Hindlimb muscle (tissue), 1 donor: ENCODE measurements at regions not wholly inside any gene's neighbourhood (a gene's known extent, or its start where the extent isn't known, plus 50 kb on each side); places are given as distances from the start of the nearest gene placed in this dataset.

Experiments used
- DNase-seq: peaks from one replicate; pipeline ENCODE4 v3.0.0-alpha.2; 2013

DNA sequence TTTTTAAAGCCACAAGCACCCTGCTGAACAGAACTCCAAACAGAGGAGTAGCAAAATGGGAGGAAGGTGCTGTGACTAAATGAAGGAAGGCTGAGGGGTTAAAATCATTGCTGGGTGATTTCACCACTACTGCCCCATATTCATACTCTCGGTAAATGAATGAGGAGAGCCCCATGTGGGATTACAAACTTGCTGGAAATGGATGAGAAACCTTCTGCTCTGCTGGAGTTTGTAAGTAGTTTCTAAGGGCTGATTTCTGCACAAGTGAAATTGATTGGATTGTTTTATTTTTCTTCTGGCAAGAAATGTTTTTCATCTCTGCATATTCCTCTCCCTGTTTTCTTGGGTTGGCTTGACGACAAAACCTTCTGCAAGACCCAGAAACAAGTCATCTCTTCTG is 533.5 kb upstream of the MMS22L start:
- no peak for DNase-seq

GRCh38 chr6:97819710-97820109 is 536.7 kb upstream of the MMS22L start:
- no peak for DNase-seq

DNA sequence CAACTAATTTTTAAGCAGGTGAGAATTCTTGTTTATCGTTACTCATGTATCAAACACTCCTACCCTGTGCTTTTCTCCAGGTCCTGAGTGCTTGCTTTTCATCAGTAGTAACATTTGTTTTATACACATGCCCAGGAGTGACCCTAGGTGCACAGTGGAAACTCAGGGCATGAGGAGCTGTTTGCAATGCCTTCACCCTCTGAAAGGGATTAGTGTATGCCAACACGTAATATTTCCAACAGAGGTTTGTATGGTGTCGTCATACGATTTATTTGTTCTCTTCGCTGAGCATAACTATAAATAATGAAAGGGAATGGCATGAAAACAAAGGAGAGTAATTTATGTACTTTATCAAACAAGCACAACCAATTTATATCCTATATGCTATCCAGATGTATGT is 537.4 kb upstream of the MMS22L start:
- no peak for DNase-seq

GRCh38 chr6:97822632-97823031 is 539.6 kb upstream of the MMS22L start:
- no peak for DNase-seq

DNA sequence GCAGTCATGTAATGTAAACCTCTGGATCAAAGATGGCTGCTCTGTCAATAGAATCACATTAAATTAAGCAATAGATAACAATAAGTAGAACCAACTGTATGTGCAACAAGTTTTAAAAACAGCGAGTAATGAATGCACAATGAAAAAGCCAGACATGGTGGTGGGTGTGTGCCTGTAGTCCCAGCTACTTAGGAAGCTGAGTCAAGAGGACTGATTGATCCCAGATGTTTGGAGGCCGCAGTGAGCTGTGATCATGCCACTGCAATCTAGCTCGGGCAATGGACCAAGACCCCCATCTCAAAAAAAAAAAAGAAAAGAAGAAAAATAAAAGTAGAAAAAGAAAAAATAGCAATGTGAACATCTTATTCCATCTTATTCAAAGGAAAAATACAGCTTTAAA is 558.7 kb upstream of the MMS22L start:
- no peak for DNase-seq

DNA sequence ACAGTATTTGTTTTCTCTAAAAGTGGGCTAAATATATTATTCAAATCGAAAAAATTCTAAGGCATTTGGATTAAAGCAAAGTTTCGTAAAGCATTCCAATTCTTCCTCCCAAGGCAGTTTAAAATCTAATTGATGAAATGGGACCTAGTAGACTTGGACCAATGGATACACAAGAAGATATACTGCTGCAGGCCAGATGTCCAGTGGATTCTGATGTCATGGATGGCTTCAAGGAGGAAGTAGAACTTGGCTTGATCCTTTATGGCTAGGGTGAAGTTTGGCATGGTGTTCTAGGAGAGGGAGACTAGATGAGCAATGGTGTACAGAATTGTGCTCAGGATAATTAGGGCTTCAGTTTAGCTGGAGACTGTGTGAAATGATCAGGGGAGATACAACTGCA is 559.5 kb upstream of the MMS22L start:
- peak; percentile 19 for DNase-seq

- no peak for DNase-seq
Measured at GRCh38 chr6:97849390-97849789, 566.4 kb upstream of the MMS22L start.

DNA sequence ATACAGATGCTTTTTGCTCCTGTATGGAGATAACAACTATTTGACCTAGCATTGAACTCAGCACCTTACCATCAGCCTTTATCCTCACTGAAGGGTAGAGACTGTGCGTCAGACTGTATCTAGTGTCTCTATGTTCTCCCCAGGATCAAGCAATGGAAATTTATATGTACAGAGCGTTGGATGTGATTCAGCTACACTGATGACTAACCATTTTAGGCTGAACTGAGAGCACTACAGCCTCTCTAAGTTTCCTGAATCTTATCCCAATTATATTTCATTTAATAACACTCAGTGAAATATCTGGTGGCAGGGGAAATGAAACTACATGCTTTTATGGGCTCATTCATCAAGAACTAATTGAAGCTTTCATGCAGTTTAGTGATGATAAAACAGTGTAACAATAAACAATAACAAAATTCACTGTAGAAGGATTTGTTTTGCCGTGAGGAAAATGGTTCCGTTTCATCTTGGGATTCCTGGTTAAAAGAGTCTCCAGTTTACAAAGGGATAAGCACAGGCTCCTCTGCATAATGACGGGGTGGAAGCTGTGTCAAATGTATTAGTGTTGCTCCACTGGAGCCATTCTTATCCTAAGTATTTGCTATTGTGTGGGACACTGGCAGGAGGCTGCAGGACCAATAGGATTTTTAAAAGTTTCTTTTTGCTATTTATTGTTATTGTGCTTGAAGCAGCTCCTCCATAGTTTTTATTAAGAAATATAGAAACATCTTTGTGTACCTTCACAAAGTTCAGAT is 567.6 kb upstream of the MMS22L start:
- peak; percentile 59 for DNase-seq

GRCh38 chr6:97863697-97864096 is 580.7 kb upstream of the MMS22L start:
- no peak for DNase-seq

DNA sequence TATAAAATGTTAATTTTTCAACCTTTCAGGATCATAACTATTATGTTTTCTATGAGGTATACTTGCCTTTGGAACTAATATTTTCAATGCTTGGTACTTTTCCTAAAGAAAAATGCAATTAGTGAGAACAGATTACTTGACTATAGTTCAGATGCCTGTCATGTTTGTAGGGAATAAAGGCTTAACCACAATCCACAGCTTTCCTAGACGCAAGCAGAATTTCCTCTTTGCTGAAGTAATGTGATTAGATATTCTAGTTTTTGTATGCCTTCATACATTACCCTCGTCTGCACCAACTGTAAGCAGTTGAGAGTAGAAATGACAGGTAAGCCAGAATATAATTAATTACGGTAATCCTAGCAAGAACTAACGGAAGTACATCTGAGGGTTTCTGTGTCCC is 581.4 kb upstream of the MMS22L start:
- no peak for DNase-seq

GRCh38 chr6:97864826-97865225 is 581.8 kb upstream of the MMS22L start:
- no peak for DNase-seq

- no peak for DNase-seq
Measured at GRCh38 chr6:97865612-97866011, 582.6 kb upstream of the MMS22L start.

DNA sequence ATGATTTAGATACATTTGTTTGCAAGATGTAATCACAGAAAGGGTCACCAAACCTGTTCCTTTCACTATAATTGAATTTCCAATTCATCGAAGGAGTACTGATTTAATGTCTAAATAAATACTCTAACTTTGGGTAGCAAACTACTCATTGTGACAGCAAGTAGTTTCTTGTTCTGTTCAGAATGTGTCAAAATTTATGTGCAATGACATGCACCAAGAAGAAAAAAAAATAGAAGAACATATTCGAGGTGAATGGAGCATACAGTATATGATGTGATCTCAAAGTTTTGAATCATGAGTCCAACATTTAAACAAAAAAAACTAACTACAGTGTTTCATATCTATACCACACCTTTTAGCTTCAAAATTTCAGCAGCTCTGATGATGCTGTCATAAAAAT is 583.6 kb upstream of the MMS22L start:
- no peak for DNase-seq

GRCh38 chr6:97867177-97867576 is 584.2 kb upstream of the MMS22L start:
- DNase-seq: no peak

- DNase-seq: no peak
Measured at GRCh38 chr6:97870273-97870672, 587.3 kb upstream of the MMS22L start.

GRCh38 chr6:97876711-97877110 is 593.7 kb upstream of the MMS22L start:
- DNase-seq: no peak

- DNase-seq: no peak
Measured at GRCh38 chr6:97882755-97883154, 599.7 kb upstream of the MMS22L start.

- no peak for DNase-seq
Measured at GRCh38 chr6:97885325-97885724, 602.3 kb upstream of the MMS22L start.

DNA sequence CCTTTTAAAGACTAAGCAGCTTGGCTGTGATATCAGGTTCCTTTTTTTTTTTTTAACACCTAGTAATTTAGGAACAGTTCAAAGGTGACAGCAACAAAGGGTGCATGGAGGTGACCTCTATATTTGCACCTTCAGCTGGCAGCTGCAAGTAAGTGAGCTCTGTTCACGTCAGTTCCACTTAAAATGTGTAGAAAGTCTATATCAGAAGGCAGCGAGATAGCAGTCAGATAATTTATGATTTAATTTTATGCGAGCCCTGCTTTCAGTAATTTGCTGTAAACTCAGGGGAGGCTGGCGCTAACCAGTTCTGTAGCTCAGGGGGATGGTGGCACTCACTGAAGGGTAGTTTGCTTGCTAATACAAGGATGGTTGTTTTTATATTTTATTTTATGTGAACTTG is 602.8 kb upstream of the MMS22L start:
- DNase-seq: no peak

GRCh38 chr6:97901531-97901930 is 618.5 kb upstream of the MMS22L start:
- no peak for DNase-seq

- no peak for DNase-seq
Measured at GRCh38 chr6:97909380-97909779, 626.4 kb upstream of the MMS22L start.

DNA sequence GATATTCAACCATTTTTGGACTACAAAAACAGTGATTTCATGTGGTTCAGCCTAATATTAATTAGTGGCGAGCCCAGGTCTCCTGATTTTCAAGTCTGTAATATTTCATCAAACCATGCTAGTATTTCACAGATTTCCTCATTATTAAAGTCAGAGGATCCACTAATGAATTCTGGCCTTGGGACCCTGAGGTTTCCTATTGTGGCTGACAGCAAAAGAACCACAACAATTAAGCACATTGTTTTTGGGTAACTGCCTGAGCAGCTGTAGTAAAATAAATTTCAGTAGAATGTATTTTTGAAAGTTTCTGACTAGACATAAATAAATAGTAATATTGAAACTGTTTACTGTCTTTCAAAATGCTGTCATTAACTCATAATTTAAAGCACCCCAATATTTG is 630.7 kb upstream of the MMS22L start:
- no peak for DNase-seq

DNA sequence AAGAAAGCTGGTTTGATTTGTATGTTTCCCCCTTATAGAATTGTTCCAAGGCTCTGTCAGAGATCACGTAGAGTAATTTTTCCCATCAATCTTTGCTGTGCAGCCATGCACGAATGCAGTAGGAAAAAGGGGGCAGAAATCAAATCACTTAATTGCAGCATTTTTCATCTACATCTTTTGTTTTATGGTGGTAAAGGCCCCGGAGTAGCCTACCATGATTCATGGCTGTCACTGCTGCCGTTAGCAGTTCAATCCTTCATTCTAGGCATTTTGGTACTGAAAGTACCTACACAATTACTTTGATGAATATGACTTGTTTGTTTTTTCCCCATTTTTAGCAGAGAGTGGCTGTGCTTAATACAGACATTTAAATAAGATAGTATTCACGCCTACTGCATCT is 631.9 kb upstream of the MMS22L start:
- no peak for DNase-seq

- no peak for DNase-seq
Measured at GRCh38 chr6:97915537-97915936, 632.5 kb upstream of the MMS22L start.

DNA sequence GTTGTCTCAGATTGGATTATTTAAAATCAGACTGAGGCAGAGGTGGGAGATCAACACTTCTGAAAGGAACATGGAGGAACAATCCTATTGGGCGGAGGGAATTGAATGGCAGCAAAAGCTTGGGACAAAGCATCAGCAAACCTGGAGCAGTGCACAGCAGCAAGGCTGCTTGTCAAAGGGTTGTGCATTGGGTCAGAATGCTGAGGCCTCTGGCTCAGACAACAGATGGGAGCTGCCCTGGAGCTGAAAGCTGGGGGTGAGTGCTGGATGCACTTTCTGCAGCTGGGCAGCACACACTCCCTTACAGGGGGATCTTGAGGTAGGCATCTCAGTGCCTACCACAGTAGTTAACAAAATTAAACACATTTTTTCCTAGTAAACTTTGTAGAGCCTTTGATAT is 634.4 kb upstream of the MMS22L start:
- no peak for DNase-seq
